HG03354 (cell line): ENCODE measurements at regions not wholly inside any gene's neighbourhood (a gene's known extent, or its start where the extent isn't known, plus 50 kb on each side); places are given as distances from the start of the nearest gene placed in this dataset.

Experiments used
- ATAC-seq: cut with Tn5 transposase; IDR thresholded peaks from one replicate; pipeline ENCODE4 v1.9.1; 2021; ENCODE audit warnings: mild to moderate bottlenecking; ENCODE audit not compliant: unreplicated experiment, poor library complexity, severe bottlenecking

GRCh38 chr20:12321736-12322135 lies 404.0 kb downstream of the BTBD3 start:
- no peak for ATAC-seq

GRCh38 chr20:12327205-12327604 lies 409.5 kb downstream of the BTBD3 start:
- no peak for ATAC-seq

DNA sequence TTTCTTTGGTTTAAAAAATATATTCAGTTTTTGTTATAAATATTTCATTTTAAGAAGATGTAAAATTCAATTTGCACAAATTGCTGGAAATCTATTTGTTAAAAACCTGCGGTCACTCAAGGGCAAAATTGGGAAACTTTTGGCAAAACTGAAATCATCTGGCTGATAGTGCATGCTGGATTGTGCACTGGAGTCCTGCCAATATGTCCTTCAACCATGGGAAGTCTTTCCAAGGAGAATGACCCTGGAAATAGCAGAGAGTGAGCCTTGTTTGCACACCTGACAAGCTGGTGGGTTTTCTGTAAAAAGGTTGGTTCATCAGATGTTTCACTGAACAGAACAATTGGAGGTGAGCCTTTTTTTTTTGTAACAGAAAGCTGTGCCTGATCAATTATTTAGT lies 413.5 kb downstream of the BTBD3 start:
- no peak for ATAC-seq

GRCh38 chr20:12337601-12338000 lies 419.9 kb downstream of the BTBD3 start:
- no peak for ATAC-seq

DNA sequence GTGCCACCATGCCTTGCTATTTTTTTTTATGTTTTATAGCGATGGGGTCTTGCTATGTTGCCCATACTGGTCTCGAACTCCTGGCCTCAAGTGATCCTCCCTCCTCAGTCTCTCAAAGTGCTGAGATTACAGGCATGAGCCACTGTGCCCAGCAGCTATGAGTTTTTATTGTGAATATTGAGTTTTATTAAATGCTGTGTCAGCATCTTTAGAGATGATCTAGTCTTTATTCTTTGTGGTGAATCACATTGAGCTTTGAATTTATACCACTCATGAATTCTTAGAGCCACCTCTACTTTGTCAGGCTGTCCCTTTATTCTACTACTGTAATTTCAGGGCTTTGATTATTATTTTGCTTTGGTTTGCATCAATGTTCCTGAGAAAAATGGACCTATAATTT lies 428.3 kb downstream of the BTBD3 start:
- ATAC-seq = no peak

DNA sequence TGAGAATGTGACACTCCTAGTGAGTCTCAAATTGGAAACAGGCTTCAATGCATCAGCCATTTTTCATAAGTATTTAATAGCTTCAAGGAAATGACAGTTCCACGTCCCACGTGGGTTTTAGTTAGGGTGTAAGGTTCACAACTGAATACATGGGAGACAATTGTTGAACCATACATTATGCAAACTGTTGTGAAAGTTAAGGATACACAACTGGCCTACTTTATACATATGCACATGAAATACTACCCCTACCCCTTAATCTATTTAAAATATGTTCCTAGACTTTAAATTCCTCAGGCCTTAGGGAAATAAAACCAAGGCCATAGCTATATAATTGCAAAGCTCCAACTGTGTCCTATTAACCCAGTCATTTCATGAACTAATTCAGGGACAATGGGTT lies 436.1 kb downstream of the BTBD3 start:
- ATAC-seq = no peak

GRCh38 chr20:12354725-12355124 lies 437.0 kb downstream of the BTBD3 start:
- ATAC-seq = no peak

DNA sequence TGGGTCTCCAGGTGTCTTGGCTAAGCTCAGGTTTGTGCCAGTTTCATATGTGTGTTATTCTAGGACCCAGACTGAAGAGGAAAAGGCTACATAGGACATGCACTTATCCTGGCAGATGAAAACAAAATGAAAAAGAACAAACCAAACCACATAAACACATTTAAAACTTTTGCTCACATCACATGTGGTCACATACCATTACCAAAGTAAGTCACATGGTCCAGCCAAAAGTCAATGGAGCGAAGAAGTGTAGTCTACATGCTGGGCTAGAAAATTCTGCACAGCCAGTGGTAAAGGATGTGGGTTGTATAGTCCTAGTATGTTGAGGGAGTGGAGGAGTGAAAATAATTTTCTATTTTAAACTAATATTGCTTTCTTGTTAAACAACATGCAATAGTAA lies 437.5 kb downstream of the BTBD3 start:
- ATAC-seq = no peak

DNA sequence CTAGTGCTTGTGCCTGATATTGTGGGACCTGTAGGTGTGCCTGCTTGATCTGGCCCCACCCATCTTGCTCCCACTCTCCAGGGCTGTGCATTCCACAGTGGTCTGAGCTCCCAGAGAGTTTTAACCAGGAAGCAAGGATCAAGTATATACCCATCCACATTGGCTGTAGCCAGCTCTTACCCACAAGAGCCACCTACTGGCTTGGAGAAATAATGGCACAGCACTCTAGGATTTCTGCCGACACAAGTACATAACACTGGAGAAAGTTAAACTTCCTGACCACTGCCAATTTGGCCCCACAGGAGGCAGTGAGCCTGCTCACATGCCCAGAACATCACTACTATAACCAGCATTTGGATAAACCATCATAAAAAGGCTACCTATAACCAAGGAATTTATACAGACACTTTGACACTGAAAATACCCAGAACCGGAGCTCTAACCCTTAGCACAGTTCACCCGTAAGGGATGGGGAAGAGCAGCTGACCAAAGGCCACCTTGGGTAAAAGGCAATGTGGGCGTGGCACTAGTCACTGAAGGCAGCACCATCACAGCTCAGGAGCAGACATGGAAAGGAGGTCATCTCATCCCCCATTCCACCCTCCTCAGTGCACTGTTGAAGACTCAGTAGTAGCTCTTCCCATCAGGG lies 440.4 kb downstream of the BTBD3 start:
- ATAC-seq = no peak

DNA sequence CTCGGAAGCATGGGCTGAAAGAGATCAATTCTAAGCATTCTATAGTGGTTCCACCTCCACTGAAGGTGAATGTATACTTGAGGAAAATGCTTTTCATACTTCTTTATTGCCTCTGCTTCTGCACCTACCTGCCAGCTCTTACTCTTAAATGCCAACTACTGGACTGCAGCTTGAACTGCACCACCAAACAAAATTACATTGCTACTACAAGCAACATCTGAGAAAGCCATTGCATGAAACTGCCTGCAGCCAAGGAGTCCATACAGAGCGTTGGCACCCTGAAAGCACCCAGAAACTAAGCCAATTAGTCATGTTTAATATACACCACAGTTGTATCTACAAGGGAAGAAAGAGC lies 440.9 kb downstream of the BTBD3 start:
- ATAC-seq = no peak

GRCh38 chr20:12371990-12372389 lies 454.3 kb downstream of the BTBD3 start:
- no peak for ATAC-seq

DNA sequence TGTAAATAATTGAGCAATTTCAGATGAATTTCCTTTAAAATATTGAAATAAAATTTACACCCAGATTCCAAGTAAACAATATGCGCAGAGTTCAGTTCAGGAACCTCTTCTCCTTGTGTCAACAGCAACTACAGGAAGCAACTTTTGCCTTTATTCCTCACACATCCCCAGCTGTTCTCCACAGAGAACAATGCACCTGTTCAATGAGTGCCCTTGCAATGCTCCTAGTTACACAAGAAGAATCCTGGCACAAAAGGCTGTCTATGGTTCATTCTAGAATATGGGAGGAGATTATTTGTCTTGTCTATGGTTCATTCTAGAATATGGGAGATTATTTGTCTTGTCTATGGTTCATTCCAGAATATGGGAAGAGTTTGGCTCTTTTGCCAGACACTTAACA lies 454.9 kb downstream of the BTBD3 start:
- no peak for ATAC-seq

DNA sequence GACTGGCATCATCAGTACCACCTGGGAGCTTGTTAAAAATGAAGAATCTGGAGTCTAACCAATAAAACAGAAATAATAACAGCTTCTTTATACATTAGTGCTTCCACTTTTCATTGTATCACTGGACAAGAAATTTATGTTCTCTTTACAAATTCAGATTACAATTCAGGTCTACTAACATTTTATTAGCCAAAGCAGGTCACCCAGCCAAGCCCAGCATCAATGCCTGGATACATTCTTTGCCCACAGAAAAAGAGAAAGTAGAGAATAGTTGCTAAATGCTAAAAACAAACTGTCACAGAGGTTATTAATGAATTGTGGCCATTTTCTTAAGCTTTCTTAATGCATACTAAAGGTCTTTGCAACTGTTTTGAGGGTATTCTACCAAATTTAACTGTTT lies 458.3 kb downstream of the BTBD3 start:
- no peak for ATAC-seq

GRCh38 chr20:12383821-12384220 lies 466.1 kb downstream of the BTBD3 start:
- no peak for ATAC-seq

- ATAC-seq = no peak
These were observed 469.1 kb downstream of the BTBD3 start for GRCh38 chr20:12386821-12387220.

DNA sequence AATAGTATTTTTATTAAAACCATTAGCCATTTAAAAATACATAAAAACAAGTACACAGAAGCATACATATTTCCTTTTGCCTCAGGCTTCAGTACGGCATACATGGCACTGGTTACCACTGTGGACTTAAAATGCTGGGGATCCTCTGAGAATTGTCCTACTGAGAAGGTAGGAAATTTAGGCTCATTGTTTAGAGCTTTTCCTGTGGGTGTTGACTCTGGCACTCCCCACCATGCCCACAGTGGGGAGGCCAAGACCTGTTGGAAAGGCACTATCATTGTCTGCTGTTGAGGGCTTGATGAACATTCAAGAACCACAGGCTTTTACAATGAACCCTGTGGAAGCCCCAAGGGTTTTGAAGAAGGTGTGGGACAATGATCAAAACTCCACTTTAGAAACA lies 473.4 kb downstream of the BTBD3 start:
- ATAC-seq = no peak

GRCh38 chr20:12394786-12395185 lies 477.1 kb downstream of the BTBD3 start:
- ATAC-seq = no peak

- no peak for ATAC-seq
These were observed 477.7 kb downstream of the BTBD3 start for GRCh38 chr20:12395353-12395752.

DNA sequence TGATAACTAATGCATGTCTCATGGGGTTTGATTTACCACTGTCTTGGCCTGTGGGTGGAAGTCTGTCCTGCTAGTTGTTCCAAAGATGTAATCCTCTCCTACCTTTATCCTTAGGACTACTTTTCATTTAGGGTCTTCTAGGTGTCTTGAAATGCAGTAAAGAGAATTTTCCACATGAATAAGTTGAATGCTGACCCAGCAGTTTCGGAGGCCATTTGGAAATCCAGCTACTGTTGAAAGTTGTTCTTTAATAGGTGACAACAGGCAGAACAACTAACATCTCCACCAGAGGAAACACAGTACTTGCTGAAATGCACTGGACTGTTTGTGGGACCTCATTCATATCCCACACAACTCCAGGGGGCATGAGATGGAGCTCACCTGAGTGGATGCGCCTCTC lies 478.1 kb downstream of the BTBD3 start:
- ATAC-seq = no peak

GRCh38 chr20:12399110-12399836 lies 481.6 kb downstream of the BTBD3 start:
- ATAC-seq = no peak

DNA sequence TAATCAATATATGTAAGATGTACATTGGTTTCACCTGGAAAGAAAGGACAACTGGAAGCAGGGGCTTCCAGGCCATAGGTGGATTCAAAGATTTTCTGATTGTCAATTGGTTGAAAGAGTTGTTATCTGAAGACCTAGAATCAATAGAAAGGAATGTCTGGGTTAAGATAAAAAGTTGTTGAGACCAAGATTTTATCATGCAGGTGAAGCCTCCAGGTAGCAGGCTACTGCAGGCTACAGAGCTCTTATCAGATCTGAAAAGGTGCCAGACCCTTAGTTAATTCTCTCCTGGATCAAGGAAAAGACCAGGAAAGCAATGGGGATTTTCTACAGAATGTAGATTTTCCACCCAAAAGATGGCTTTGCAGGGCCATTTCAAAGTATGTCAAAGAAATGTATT lies 487.2 kb downstream of the BTBD3 start:
- no peak for ATAC-seq

DNA sequence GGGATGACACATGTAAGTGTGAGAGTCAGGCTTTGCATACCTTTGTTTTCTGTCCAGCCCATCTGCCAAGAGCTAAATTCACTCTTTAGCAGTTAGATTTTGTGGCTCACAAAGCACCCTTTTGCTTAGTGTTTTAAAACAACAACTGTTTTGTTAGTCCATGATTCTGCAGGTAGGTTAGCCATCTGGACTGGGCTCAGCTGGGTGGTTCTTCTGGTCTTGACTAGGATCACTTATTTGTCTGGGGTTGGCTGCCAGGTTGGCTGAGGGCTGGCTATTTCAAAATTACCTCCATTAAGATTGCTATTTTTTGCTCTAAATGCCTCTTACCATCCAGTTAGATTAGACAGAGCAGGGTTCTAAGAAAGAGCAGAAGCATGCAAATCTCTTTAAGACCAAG lies 489.3 kb downstream of the BTBD3 start:
- ATAC-seq = no peak
